SK-N-SH treated with all-trans-retinoic acid at 6 μM for 48 hours (cell line): ENCODE measurements at regions not wholly inside any gene's neighbourhood (a gene's known extent, or its start where the extent isn't known, plus 50 kb on each side); places are given as distances from the start of the nearest gene placed in this dataset.

Experiments
- ARNTL ChIP-seq: fragments of 450-650 bp; formaldehyde crosslinking; IDR thresholded peaks from 2 replicates; pipeline ENCODE4 v1.5.0; 2020; ENCODE audit warnings: low read depth, mild to moderate bottlenecking, moderate library complexity, borderline replicate concordance
- BACH2 ChIP-seq: fragments of 250-450 bp; sonication (Bioruptor Pico); IDR thresholded peaks from 2 replicates; pipeline ENCODE4 v1.9.0; 2021; ENCODE audit warnings: mild to moderate bottlenecking, borderline replicate concordance
- GLIS3 ChIP-seq: fragments of 250-450 bp; sonication (Bioruptor Pico); IDR thresholded peaks from 2 replicates; pipeline ENCODE4 v1.5.0; 2020; ENCODE audit warnings: mild to moderate bottlenecking, moderate library complexity
- OSR1 ChIP-seq: fragments of 250-450 bp; sonication (Bioruptor Pico); IDR thresholded peaks from 2 replicates; pipeline ENCODE4 v1.8.0; 2022; ENCODE audit warnings: moderate library complexity, mild to moderate bottlenecking, inconsistent platforms
- RARB ChIP-seq: fragments of 250-450 bp; sonication (Bioruptor Pico); IDR thresholded peaks from 2 replicates; pipeline ENCODE4 v1.8.0; 2021; ENCODE audit warnings: mild to moderate bottlenecking, moderate library complexity
- SNAI2 ChIP-seq: fragments of 250-450 bp; sonication (Bioruptor Pico); IDR thresholded peaks from 2 replicates; pipeline ENCODE4 v1.5.0; 2020; ENCODE audit warnings: mild to moderate bottlenecking, moderate library complexity
- TCF4 ChIP-seq: fragments of 250-450 bp; sonication (Bioruptor Pico); IDR thresholded peaks from 2 replicates; pipeline ENCODE4 v1.8.0; 2021; ENCODE audit warnings: mild to moderate bottlenecking, moderate library complexity, borderline replicate concordance
- ZC3H10 ChIP-seq: fragments of 250-450 bp; sonication (Bioruptor Pico); IDR thresholded peaks from 2 replicates; pipeline ENCODE4 v1.5.1; 2021; ENCODE audit warnings: mild to moderate bottlenecking, moderate library complexity
- ZFP3 ChIP-seq: fragments of 250-450 bp; sonication (Bioruptor Pico); IDR thresholded peaks from 2 replicates; pipeline ENCODE4 v1.5.0; 2020; ENCODE audit warnings: mild to moderate bottlenecking, moderate library complexity
- ZNF8 ChIP-seq: fragments of 450-650 bp; formaldehyde crosslinking; IDR thresholded peaks from 2 replicates; pipeline ENCODE4 v1.5.0; 2020; ENCODE audit warnings: mild to moderate bottlenecking, moderate library complexity
- TF ChIP-seq, protein P1 (sequence below): fragments of 250-450 bp; sonication (Bioruptor Pico); IDR thresholded peaks from 2 replicates; pipeline ENCODE4 v1.8.0; 2021; ENCODE audit warnings: low read depth, mild to moderate bottlenecking, moderate library complexity, borderline replicate concordance
- TF ChIP-seq, protein P2 (sequence below): fragments of 250-450 bp; sonication (Bioruptor Pico); IDR thresholded peaks from 2 replicates; pipeline ENCODE4 v1.5.1; 2021; ENCODE audit warnings: mild to moderate bottlenecking, moderate library complexity
- TF ChIP-seq, protein P3 (sequence below): fragments of 250-450 bp; sonication (Bioruptor Pico); IDR thresholded peaks from 2 replicates; pipeline ENCODE4 v1.5.1; 2020; ENCODE audit warnings: low read depth, mild to moderate bottlenecking, moderate library complexity
- TF ChIP-seq, protein P4 (sequence below): fragments of 250-450 bp; sonication (Bioruptor Pico); IDR thresholded peaks from 2 replicates; pipeline ENCODE4 v1.8.0; 2020; ENCODE audit warnings: mild to moderate bottlenecking, moderate library complexity, borderline replicate concordance

DNA sequence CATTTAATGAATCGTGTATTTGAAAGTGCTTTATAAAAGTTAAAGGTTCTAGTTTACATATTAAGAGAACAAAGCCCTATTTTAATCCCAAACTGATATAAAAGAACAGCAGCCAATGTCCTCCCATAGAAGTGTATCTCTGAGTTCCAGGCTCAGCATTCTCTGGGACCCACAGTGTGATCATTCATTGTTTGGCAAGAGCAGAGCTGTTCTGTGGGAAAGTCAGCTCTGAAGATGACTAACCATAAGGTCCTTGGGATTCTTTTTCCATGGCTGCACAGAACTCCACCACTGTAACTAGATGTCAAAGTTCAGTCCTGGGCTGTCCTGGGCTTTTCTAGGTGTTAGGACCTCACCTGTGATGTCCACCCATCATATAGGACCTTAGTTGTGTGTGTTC, 157.0 kb upstream of the TLL1 start:
- no peak for TF ChIP-seq SNAI2 (CRISPR knock-in tag)
- TF ChIP-seq, protein P1, sequence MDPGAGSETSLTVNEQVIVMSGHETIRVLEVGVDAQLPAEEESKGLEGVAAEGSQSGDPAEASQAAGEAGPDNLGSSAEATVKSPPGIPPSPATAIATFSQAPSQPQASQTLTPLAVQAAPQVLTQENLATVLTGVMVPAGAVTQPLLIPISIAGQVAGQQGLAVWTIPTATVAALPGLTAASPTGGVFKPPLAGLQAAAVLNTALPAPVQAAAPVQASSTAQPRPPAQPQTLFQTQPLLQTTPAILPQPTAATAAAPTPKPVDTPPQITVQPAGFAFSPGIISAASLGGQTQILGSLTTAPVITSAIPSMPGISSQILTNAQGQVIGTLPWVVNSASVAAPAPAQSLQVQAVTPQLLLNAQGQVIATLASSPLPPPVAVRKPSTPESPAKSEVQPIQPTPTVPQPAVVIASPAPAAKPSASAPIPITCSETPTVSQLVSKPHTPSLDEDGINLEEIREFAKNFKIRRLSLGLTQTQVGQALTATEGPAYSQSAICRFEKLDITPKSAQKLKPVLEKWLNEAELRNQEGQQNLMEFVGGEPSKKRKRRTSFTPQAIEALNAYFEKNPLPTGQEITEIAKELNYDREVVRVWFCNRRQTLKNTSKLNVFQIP (CRISPR knock-in tag), result no peak
- TF ChIP-seq OSR1 (CRISPR knock-in tag), result no peak
- TF ChIP-seq, protein P2, sequence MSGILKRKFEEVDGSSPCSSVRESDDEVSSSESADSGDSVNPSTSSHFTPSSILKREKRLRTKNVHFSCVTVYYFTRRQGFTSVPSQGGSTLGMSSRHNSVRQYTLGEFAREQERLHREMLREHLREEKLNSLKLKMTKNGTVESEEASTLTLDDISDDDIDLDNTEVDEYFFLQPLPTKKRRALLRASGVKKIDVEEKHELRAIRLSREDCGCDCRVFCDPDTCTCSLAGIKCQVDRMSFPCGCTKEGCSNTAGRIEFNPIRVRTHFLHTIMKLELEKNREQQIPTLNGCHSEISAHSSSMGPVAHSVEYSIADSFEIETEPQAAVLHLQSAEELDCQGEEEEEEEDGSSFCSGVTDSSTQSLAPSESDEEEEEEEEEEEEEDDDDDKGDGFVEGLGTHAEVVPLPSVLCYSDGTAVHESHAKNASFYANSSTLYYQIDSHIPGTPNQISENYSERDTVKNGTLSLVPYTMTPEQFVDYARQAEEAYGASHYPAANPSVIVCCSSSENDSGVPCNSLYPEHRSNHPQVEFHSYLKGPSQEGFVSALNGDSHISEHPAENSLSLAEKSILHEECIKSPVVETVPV (CRISPR knock-in tag), result no peak
- TF ChIP-seq, protein P3, sequence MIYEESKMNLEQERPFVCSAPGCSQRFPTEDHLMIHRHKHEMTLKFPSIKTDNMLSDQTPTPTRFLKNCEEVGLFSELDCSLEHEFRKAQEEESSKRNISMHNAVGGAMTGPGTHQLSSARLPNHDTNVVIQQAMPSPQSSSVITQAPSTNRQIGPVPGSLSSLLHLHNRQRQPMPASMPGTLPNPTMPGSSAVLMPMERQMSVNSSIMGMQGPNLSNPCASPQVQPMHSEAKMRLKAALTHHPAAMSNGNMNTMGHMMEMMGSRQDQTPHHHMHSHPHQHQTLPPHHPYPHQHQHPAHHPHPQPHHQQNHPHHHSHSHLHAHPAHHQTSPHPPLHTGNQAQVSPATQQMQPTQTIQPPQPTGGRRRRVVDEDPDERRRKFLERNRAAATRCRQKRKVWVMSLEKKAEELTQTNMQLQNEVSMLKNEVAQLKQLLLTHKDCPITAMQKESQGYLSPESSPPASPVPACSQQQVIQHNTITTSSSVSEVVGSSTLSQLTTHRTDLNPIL (CRISPR knock-in tag), result no peak
- TF ChIP-seq RARB (CRISPR knock-in tag), result no peak
- no peak for TF ChIP-seq ZNF8 (CRISPR knock-in tag)
- TF ChIP-seq BACH2 (CRISPR knock-in tag), result no peak
- TF ChIP-seq ZFP3, result no peak
- no peak for TF ChIP-seq TCF4 (CRISPR knock-in tag)
- TF ChIP-seq, protein P4, sequence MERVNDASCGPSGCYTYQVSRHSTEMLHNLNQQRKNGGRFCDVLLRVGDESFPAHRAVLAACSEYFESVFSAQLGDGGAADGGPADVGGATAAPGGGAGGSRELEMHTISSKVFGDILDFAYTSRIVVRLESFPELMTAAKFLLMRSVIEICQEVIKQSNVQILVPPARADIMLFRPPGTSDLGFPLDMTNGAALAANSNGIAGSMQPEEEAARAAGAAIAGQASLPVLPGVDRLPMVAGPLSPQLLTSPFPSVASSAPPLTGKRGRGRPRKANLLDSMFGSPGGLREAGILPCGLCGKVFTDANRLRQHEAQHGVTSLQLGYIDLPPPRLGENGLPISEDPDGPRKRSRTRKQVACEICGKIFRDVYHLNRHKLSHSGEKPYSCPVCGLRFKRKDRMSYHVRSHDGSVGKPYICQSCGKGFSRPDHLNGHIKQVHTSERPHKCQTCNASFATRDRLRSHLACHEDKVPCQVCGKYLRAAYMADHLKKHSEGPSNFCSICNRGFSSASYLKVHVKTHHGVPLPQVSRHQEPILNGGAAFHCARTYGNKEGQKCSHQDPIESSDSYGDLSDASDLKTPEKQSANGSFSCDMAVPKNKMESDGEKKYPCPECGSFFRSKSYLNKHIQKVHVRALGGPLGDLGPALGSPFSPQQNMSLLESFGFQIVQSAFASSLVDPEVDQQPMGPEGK (CRISPR knock-in tag), result no peak
- no peak for TF ChIP-seq ZC3H10 (CRISPR knock-in tag)
- TF ChIP-seq ARNTL (CRISPR knock-in tag), result no peak
- no peak for TF ChIP-seq GLIS3 (CRISPR knock-in tag)
